Fibroblast of lung (primary cell): ENCODE measurements at regions not wholly inside any gene's neighbourhood (a gene's known extent, or its start where the extent isn't known, plus 50 kb on each side); places are given as distances from the start of the nearest gene placed in this dataset.

ENCODE experiments used
- DNase-seq, 2 donors: peaks; one replicate each; pipeline versions ENCODE4 v3.0.0 to v3.0.0-alpha.2; 2010; ENCODE audit warnings: low read depth in 2 of 2
- H2AFZ ChIP-seq: 2 replicates; pipeline ENCODE4 v1.5.1; 2012; ENCODE audit warnings: low read length, control low read depth, inconsistent platforms
- H3K27ac ChIP-seq: 2 replicates; pipeline ENCODE4 v1.5.1; 2011; ENCODE audit warnings: low read length, control low read depth; ENCODE audit not compliant: insufficient read depth
- H3K27me3 ChIP-seq: 2 replicates; pipeline ENCODE4 v1.5.1; 2011; ENCODE audit warnings: mild to moderate bottlenecking, low read length; ENCODE audit not compliant: control insufficient read depth, insufficient read depth
- H3K36me3 ChIP-seq: 2 replicates; pipeline ENCODE4 v1.5.1; 2011; ENCODE audit warnings: low read length; ENCODE audit not compliant: control insufficient read depth, insufficient read depth
- H3K4me1 ChIP-seq: 2 replicates; pipeline ENCODE4 v1.5.1; 2011; ENCODE audit warnings: low read length; ENCODE audit not compliant: control insufficient read depth, insufficient read depth; ENCODE audit errors: extremely low read depth
- H3K4me2 ChIP-seq: 2 replicates; pipeline ENCODE4 v1.5.1; 2011; ENCODE audit warnings: low read length, control low read depth; ENCODE audit not compliant: insufficient read depth; ENCODE audit errors: extremely low read depth
- H3K4me3 ChIP-seq, 4 experiments: fragments of 200-600 bp in 1 of 4; sonication (generic) in 1 of 4; replicated peaks in 1 of 4; 2 replicates each; pipeline ENCODE4 v1.5.1; 2011 to 2016; ENCODE audit warnings: low read length in 4 of 4, low read depth in 3 of 4, mild to moderate bottlenecking in 3 of 4, control low read depth in 2 of 4, inconsistent platforms in 1 of 4, mixed read lengths in 1 of 4; ENCODE audit not compliant: insufficient read depth in 1 of 4; ENCODE audit errors: control extremely low read depth in 1 of 4
- H3K79me2 ChIP-seq: 2 replicates; pipeline ENCODE4 v1.5.1; 2012; ENCODE audit warnings: mild to moderate bottlenecking, low read length, inconsistent platforms; ENCODE audit not compliant: control insufficient read depth, insufficient read depth
- H3K9ac ChIP-seq: 2 replicates; pipeline ENCODE4 v1.5.1; 2011; ENCODE audit warnings: mild to moderate bottlenecking, low read length, control low read depth; ENCODE audit not compliant: insufficient read depth
- H3K9me3 ChIP-seq: 2 replicates; pipeline ENCODE4 v1.5.1; 2012; ENCODE audit warnings: low read depth, low read length; ENCODE audit not compliant: control insufficient read depth, insufficient read depth
- H4K20me1 ChIP-seq: 2 replicates; pipeline ENCODE4 v1.5.1; 2011; ENCODE audit warnings: low read length; ENCODE audit not compliant: control insufficient read depth, insufficient read depth; ENCODE audit errors: extremely low read depth
- EZH2 ChIP-seq: IDR thresholded peaks from 2 replicates; pipeline ENCODE4 v1.5.1; 2012; ENCODE audit warnings: low read length, control low read depth, mild to moderate bottlenecking; ENCODE audit errors: missing control alignments
- TF ChIP-seq, protein P1 (sequence below), 2 donors: IDR thresholded peaks in 1 of 2; conservative IDR thresholded peaks in 1 of 2; 1 replicate in 1 of 2; 2 replicates in 1 of 2; pipeline ENCODE4 v1.5.1; 2011 to 2012; ENCODE audit warnings: low read length in 2 of 2, control low read depth in 1 of 2, inconsistent platforms in 1 of 2, low read depth in 1 of 2, mild to moderate bottlenecking in 1 of 2

DNA sequence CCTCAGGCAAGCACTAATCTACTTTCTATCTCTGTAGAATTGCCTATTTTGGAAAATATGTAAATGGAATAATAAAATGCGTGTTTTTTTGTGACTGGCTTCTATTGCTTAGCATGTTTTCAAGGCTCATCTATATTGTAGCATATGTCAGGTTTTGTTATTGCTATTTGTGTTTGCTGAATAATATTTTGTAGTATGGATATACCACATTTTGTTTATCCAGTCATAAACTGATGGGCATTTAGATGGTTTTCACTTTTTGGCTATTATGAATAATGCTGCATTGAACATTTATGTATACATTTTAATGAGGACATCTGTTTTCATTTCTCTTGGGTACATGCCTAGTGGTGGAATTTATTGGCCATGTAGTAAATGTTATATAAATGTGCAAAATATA lies 183.3 kb upstream of the ZP4 start:
- TF ChIP-seq EZH2 = no peak
- Histone ChIP-seq H4K20me1 (no peaks in the 10 kb centered on the region), H3K79me2 (no peaks in the 10 kb centered on the region), H2AFZ (no peak overlapping the region), H3K27ac (no peak overlapping the region), H3K4me2 (no peak overlapping the region), H3K36me3 (no peaks in the 10 kb centered on the region), H3K9ac (no peak overlapping the region), H3K27me3 (no peaks in the 10 kb centered on the region), H3K4me3 (no peak overlapping the region), H3K4me1 (no peaks in the 10 kb centered on the region), H3K9me3 (no peaks in the 10 kb centered on the region)
- no peak for DNase-seq

DNA sequence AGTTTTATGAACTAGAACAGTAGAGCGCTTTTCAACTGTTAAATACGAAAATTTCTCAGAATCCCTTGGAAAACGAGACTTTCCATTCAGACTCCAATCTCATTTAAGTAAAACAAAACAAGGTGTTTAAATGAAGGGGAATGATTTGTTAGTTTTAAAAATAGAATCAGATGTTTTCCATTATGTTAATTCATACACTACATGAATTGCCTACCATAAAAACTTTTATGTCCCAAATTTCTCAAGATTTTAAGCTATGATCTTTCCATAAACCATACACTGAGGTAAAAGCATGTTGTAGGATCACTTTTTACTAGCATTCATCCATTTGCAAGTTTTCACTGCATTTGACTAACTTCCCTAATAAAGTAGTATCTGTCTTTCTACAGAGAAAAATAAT lies 180.3 kb upstream of the ZP4 start:
- Histone ChIP-seq H3K27ac (no peak overlapping the region), H3K4me3 (no peak overlapping the region), H3K4me1 (no peaks in the 10 kb centered on the region), H3K79me2 (no peaks in the 10 kb centered on the region), H2AFZ (no peak overlapping the region), H3K9ac (no peak overlapping the region), H3K36me3 (no peaks in the 10 kb centered on the region), H3K9me3 (no peaks in the 10 kb centered on the region), H4K20me1 (no peaks in the 10 kb centered on the region), H3K27me3 (no peaks in the 10 kb centered on the region), H3K4me2 (no peak overlapping the region)
- TF ChIP-seq, protein P1, sequence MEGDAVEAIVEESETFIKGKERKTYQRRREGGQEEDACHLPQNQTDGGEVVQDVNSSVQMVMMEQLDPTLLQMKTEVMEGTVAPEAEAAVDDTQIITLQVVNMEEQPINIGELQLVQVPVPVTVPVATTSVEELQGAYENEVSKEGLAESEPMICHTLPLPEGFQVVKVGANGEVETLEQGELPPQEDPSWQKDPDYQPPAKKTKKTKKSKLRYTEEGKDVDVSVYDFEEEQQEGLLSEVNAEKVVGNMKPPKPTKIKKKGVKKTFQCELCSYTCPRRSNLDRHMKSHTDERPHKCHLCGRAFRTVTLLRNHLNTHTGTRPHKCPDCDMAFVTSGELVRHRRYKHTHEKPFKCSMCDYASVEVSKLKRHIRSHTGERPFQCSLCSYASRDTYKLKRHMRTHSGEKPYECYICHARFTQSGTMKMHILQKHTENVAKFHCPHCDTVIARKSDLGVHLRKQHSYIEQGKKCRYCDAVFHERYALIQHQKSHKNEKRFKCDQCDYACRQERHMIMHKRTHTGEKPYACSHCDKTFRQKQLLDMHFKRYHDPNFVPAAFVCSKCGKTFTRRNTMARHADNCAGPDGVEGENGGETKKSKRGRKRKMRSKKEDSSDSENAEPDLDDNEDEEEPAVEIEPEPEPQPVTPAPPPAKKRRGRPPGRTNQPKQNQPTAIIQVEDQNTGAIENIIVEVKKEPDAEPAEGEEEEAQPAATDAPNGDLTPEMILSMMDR (conservative IDR thresholded peaks at IDR 0.05 in 1 of 2, IDR thresholded peaks at IDR 0.05 in 1 of 2; ENCODE audit: low read depth in 1 of 2, low read length in 2 of 2) = no peak
- no peak for TF ChIP-seq EZH2
- DNase-seq = no peak

- H3K9ac ChIP-seq = no peak overlapping the region
- no peak overlapping the region for H3K4me2 ChIP-seq
- DNase-seq = peak; percentile 36 to 94
- TF ChIP-seq, protein P1 (conservative IDR thresholded peaks at IDR 0.05 in 1 of 2, IDR thresholded peaks at IDR 0.05 in 1 of 2; ENCODE audit: low read depth in 1 of 2, low read length in 2 of 2) = no peak
- no peak for TF ChIP-seq EZH2
- H3K27ac ChIP-seq = no peak overlapping the region
- H3K27me3 ChIP-seq = no peaks in the 10 kb centered on the region
- no peaks in the 10 kb centered on the region for H4K20me1 ChIP-seq
- no peaks in the 10 kb centered on the region for H3K36me3 ChIP-seq
- no peaks in the 10 kb centered on the region for H3K79me2 ChIP-seq
- no peak overlapping the region for H3K4me3 ChIP-seq
- no peak overlapping the region for H2AFZ ChIP-seq
- no peaks in the 10 kb centered on the region for H3K9me3 ChIP-seq
- H3K4me1 ChIP-seq = no peaks in the 10 kb centered on the region
Measured at GRCh38 chr1:238063454-238063853, 172.7 kb upstream of the ZP4 start.
